ENCODE measurements at regions not wholly inside any gene's neighbourhood (a gene's known extent, or its start where the extent isn't known, plus 50 kb on each side); places are given as distances from the start of the nearest gene placed in this dataset.
"Not testable (repeated sequence)": the region's sequence is repeated elsewhere in the genome, so short reads cannot be mapped to it uniquely, and the experiment has no call there.

DNA sequence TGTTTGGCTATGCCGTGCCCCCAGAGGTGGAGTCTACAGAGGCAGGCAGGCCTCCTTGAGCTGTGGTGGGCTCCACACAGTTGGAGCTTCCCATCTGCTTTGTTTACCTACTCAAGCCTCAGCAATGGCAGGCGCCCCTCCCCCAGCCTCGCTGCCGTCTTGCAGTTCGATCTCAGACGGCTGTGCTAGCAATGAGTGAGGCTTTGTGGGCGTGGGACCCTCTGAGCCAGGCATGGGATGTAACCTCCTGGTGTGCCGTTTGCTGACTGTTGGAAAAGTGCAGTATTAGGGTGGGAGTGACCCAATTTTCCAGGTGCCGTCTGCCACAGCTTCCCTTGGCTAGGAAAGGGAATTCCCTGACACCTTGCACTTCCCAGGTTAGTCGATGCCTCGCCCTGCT lies 652.8 kb upstream of the EEF2KMT start:
- TF ChIP-seq EZH2 (IDR thresholded peaks at IDR 0.05); POLR2AphosphoS5 (IDR thresholded peaks at IDR 0.05; ENCODE audit: borderline replicate concordance, low read depth, low read length): not testable (repeated sequence)

Data from SK-N-MC (cell line).